ENCODE measurements at regions not wholly inside any gene's neighbourhood (a gene's known extent, or its start where the extent isn't known, plus 50 kb on each side); places are given as distances from the start of the nearest gene placed in this dataset.

GRCh38 chr11:70908223-70908622 lies 344.2 kb downstream of the SHANK2 start:
- no CpG with 5 or more reads among the region's 9 CpGs for WGBS (ENCODE audit: extremely low coverage, insufficient read length, low lambda C conversion rate)
- Mint-ChIP-seq H3K27me3 (ENCODE audit: low read depth) (no peaks in the 10 kb centered on the region), H3K9me3 (no peaks in the 10 kb centered on the region), H3K27ac (no peak overlapping the region), H3K4me3 (no peak overlapping the region), H3K36me3 (ENCODE audit: insufficient read depth in 1 of 3, low read depth in 3 of 3) (peaks cover 0 to 8% (median 2%) of the 10 kb centered on the region in 3 experiments; a peak in 2 of 7 replicates), H3K4me1 (peaks cover 4 to 15% of the 10 kb centered on the region in 2 experiments)
- Histone ChIP-seq H3K4me2 (ENCODE audit: insufficient read depth, insufficient read length, low read length) (no peak overlapping the region), H3T11ph (ENCODE audit: low read length) (no peak overlapping the region), H4K8ac (replicated peaks; ENCODE audit: insufficient read length, low read depth, low read length) (no peak overlapping the region), H2BK15ac (ENCODE audit: low read depth, low read length) (no peak overlapping the region), H2AK5ac (ENCODE audit: insufficient read length, low read length) (no peak overlapping the region), H3K9ac (ENCODE audit: extremely low read depth, insufficient read length, low read length) (no peak overlapping the region), H3K9me3 (ENCODE audit: control insufficient read depth, low read depth, low read length) (no peaks in the 10 kb centered on the region), H2BK5ac (ENCODE audit: insufficient read length, low read length) (no peak overlapping the region), H2BK12ac (ENCODE audit: insufficient read length, low read depth, low read length) (no peak overlapping the region), H4K20me1 (ENCODE audit: control insufficient read depth, insufficient read depth, insufficient read length) (no peaks in the 10 kb centered on the region), H4K91ac (ENCODE audit: insufficient read length, low read depth, low read length) (no peak overlapping the region), H3K4ac (ENCODE audit: low read depth, low read length) (no peak overlapping the region), H3K56ac (ENCODE audit: insufficient read length, low read depth, low read length) (no peak overlapping the region), H3K23ac (ENCODE audit: insufficient read length, low read depth, low read length) (no peak overlapping the region), H3K79me1 (ENCODE audit: insufficient read depth, low read depth, low read length, poor library complexity, severe bottlenecking) (no peaks in the 10 kb centered on the region), H3K4me1 (ENCODE audit: insufficient read depth, low read length) (no peaks in the 10 kb centered on the region), H2BK120ac (ENCODE audit: low read depth, low read length, poor library complexity, severe bottlenecking) (no peak overlapping the region), H4K5ac (ENCODE audit: insufficient read length, low read depth, low read length) (no peak overlapping the region), H3K14ac (ENCODE audit: insufficient read depth, low read length) (no peak overlapping the region; the same call in 1 of the 2 replicates), H3K27me3 (ENCODE audit: insufficient read depth, low read length) (no peaks in the 10 kb centered on the region), H2BK20ac (ENCODE audit: low read depth, low read length, poor library complexity, severe bottlenecking) (no peak overlapping the region), H3K27ac (ENCODE audit: insufficient read length, low read depth, low read length) (no peak overlapping the region), H2AFZ (ENCODE audit: low read length) (no peak overlapping the region), H3K23me2 (ENCODE audit: insufficient read length, low read depth, low read length, poor library complexity, severe bottlenecking) (no peaks in the 10 kb centered on the region), H3K18ac (ENCODE audit: insufficient read length, low read depth, low read length) (no peak overlapping the region), H3K79me2 (ENCODE audit: insufficient read depth, low read length) (no peaks in the 10 kb centered on the region)
- no peak for TF ChIP-seq CTCF (conservative IDR thresholded peaks at IDR 0.05)
- DNase-seq = no peak
